NCI-H2029 (cell line): ENCODE measurements at regions not wholly inside any gene's neighbourhood (a gene's known extent, or its start where the extent isn't known, plus 50 kb on each side); places are given as distances from the start of the nearest gene placed in this dataset.

ENCODE experiments used
- DNase-seq: peaks from one replicate; lab custom pipeline; 2025; lab: John Stamatoyannopoulos, UW

DNA sequence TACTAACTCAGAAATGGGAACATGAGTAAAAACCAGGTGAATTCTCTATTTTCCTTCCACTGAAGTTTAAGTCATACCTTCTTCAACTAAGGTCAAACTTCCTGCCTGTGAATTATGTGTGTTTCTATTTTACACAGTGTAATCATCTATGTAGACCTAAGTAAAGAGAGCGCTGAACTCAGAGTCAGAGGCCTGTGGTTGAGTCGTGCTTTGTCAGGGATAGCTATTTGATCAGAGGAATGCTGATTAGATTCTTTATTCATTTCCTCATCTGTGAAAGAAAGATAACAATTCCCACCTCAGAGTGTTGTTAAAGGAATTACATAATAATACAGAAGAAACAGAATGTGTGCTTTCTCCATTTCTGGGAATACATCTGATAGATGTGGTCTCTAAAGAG lies 654.1 kb downstream of the STIM2 start:
- no peak for DNase-seq

DNA sequence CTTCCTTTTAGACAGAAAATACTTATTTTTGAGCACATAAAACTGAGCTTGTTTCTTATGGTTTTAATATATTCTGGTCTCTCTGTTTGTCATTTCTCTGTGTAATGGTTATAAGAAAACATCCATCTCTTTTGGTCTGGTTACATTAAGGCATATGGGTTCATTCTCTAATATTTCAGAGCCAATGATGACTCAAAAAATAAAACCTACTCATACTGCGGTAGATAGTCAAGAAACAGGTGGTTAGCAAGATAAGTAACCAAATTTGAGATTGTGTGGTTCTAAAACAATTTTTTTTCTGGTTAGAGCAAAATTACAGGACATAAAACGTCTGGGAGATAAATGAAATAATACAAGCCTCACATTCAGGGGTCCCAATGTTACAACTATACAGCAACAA lies 654.5 kb downstream of the STIM2 start:
- DNase-seq = no peak

DNA sequence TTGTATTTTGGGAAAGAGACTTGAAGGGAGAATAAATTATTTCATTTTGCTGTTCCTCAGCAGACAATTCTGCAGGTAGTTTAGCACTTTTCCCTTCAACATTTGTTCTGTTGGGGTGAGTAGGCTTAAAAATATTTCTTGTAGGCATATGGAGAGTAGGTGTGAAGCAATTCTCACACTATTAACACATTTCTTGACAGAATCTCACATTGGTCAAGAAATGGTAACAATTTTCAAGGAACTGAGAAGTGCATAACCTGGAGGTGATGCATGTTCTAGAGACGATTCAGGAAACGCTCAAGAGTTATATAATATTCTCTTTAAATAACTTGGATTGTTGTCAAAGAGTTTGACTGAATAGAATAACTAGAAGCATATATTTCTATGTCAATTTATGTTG lies 658.2 kb downstream of the STIM2 start:
- DNase-seq = no peak

DNA sequence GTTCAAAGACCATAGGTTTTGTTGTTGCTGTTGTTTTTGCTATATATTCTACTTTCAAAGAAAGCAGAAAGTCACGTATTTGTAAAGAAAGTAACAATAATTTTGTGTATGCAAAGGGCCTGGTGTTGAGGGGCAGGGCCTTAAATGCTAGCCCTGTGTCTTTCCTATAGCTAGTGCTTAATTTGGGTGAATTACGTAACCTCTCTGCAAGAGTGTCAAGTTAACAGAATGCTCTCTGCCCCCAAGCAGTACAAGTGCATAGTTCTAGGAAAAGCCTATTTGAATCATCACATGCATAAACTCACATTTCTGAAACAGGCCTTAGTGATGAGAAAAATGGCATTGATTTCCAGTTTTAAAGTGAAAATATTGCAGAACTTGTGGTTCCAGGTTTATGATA lies 663.6 kb downstream of the STIM2 start:
- no peak for DNase-seq

DNA sequence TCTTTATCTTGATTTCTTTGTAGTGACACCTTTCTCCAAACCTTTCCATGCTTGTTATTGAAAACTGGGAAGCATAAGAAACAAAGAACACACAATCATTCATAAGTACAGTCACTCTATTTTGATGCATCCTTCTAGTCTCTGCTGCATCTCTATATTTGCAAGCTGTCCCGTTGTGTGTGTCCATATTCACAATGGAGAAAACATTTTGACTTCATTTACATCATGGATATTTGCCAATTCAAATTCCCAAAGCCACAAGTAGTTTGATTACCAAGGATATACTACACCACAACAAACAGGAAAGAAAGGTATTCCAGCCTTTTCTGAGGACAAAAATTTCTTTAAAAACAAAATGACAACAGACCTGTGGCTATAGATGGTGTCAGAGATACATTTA lies 673.8 kb downstream of the STIM2 start:
- no peak for DNase-seq

DNA sequence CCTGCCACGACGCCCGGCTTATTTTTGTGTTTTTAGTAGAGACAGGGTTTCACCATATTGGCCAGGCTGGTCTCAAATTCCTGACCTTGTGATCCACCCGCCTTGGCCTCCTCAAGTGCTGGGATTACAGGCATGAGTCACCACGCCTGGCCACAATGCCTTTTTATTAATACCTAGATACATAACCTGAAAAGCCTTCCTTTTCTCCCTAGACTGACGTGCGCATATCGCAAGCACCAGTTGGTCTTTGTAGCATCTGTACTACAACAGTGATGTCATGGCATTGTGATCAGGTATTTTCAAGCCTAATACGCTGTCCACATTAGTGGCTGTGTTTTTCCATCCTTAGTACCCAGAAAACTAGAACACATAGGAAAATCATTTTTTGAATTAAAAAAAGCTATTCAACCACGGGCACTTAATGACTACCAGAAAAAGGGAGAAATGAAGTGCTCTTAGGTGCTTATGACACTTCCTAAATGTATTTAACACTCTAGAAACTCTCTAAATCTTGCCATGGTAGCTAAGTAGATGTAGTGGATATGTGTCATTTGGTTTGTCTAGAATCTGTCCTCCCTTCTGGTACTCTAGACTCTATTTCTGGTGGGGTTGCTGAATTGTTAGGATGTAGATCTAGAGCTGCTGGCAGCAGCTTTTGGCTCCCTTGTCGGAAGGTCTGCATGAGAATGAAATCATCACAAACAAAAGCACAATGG lies 707.8 kb downstream of the STIM2 start:
- DNase-seq = no peak

DNA sequence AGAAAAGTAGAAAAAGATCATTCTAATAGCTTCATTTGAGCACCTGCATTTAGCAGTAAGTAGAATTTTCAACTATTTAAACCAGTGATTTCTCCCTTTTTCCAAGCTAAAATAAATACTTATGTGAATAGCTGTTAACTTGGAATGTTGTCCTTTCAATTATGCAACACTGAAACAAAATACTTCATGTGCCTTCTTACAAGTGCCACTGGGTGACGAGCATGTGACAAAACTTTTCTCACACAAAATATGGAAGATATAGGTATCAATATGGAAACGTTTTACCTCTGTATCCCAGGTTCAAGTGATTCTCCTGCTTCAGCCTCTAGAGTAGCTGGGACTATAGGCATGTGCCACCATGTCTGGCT lies 708.3 kb downstream of the STIM2 start:
- no peak for DNase-seq

DNA sequence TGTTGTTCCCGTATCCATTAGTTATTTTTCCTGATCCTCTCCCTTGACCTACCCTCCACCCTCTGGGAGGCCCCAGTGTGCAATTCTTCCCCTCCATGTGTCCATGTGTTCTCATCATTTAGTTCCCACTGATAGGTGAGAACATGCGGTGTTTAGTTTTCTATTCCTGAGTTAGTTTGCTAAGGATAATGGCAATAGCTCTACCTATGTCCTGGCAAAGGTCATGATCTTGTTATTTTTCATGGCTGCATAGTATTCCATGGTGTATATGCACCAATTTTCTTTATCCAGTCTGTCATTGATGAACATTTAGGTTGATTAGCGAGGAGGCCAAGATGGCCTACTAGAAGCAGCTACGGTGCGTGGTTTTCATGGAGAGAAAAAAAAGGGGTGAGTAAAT lies 714.1 kb downstream of the STIM2 start:
- no peak for DNase-seq

DNA sequence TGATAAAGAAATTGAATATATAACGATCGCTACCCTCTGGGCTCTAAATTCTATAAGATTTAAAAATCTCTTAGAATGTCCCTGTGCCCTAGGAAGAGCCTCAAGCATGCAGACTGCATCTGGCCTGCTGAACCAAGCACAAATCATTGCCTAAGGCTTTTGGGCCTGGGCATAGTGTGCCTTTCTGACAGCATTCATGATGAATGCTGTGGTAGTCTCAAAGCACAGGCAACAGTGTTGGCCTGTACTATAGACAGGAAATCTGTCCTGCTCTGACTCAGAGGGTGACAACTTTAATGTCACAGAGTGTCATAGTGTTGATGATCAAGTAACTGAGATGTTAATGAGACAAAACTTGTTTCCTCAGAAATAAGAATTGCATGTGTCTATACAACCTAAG lies 717.3 kb downstream of the STIM2 start:
- no peak for DNase-seq

DNA sequence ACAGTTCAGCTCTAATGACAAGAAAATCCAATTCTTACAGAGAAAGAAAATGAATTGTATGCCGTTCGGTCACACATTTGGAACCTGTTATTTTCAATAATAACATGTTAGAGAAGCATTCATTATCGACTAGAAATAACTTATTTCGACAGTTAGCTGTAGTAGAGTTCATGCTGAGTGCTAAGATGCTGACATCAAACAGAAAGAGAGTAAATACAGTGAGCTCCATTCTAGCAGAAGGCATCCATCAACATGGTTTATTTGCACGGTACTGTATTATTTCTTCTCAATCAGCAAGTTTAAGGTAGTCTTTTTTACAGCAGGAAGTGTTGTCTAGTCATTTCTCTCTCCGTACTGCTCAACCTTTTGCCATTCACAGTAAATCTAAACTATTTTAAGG lies 732.1 kb downstream of the STIM2 start:
- DNase-seq = no peak

DNA sequence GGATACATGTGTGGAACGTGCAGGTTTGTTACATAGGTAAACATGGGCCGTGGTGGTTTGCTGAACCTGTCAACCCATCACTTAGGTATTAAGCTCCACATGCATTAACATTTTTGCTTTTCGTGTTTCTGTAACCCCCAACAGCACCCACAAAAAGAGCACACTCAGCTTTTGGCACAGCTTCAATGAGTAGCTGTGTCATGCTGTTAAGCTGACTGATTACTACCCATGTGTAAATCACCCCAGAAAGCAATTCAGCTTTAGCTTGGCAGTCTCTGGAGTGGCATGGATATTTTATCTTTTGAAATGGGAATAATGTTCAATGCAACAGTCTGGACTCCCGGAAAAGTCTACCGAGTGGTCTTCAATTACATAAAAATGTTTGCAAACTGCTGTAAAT lies 734.3 kb downstream of the STIM2 start:
- no peak for DNase-seq

DNA sequence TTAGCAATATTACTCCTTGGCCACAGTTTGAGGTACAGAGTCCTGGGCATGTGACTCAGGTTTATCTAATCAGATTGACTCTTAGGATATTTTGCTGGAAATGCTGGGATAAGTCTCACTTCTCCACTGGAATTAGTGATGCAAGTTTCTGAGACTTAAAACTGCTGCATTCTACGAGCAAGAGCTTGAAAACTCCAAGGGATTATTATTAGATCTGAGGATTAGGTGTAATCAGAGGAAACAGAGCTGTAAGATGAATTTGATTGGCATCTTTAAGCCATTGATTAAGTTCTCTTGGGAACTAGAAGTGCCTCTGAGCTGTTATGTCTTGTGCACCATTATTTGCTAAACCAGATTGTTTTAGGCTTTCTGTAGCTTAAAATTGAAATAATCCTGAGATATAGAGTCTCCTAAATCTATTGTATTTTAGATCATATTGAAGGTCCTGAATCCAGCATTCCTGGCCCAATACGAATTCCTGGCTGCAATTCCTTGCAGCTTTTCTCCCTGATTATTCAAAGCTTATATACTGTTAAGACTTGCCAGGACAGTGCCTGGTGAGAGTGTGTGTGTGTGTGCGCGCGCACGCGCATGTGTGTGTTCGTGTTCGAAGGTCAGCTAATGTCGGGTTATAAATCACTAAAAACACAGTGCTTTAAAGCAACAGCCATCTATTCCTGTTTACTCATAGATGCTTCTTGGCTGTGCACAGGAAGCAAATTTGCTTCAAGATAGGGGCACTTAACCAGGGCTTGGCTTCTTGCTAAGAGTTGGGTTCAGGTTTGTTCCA lies 735.1 kb downstream of the STIM2 start:
- no peak for DNase-seq

DNA sequence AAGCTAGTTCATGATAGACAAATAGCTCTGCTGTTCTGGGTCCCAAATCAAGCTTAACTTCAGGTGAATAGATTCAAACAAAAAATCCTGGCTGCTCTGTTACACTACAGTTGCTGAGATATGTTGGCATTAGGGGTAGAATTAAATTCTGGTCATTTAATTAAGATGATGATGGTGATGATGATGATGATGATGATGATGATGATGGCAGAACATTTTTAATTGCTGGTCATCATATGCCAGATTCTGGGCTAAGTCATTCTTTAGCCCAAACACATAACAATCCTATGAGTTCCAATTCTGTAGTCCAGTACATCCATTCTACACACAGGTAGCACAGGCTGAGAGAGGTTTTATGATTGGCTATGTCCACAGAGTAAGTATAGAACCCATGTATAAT lies 741.5 kb downstream of the STIM2 start:
- no peak for DNase-seq

DNA sequence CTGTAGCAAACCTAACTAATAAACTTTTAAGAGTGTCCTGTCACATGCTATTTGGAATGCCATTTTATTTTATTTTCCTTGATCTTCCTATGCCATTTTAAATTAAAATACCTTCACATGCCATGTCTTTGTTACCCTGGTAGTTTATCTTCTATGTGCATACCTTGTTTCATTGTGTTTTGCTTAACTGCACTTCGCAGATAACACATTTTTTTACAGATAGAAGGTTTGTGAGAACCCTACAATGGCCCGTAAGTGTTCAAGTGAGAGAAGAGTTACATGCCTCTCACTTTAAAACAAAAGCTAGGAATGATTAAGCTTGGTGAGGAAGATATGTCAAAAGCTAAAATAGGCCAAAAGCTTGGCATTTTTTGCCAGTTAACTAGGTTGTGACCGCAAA lies 744.1 kb downstream of the STIM2 start:
- DNase-seq = no peak

DNA sequence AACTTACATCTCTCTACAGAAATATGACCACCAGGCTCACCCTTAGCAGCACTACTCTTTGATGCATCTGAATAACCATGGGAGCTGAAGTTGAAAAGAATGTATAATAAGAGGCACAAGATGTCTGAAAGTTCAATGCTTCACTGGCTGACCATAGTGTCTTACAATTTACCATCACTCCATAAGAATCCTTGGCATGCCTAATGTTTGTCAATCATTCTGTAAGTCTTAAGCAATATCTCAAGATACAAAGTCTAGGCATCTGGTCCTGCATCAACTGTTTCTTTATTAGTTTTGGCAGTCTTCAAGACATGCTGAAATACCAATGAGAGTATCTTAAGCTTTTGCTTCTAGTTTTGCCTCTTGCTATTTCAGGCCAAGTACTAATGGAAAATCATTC lies 755.5 kb downstream of the STIM2 start:
- DNase-seq = no peak

DNA sequence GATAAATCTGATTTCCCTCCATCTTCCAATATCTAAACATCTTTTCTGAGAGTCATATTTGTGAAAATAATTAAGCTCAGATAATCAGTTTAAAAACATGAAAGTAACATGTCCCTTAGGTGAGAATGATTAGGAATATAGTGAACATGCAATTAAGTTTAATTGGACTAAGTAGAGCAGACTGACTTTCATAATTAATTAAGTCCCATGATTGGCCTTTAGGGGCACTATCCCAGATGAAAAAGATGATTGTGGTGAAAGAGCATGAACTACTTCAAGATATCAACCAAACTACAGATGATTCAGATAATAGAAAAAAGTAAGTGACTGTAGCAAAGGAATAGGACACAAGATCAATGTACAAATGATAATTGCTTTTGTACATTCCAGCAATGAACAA lies 758.8 kb downstream of the STIM2 start:
- no peak for DNase-seq

DNA sequence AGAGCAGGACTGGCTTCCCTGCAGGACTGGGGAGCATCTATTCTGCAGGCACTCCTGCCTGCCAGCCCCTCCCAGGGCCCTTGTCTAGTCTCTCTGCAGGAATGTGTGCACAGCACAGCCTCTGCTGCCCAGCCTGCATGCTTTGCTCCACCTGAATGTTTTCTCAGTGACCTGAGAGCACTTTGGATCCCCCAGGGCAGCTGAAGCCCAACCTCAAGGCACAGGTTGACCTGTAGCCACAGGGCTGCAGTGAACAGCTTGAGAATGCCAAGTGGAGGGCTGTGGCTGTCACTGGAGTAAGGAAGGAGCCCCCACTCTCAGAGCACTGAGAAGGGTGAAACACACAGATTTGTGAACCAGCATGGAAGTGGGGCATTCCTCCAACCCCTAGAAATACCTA lies 760.2 kb downstream of the STIM2 start:
- DNase-seq = no peak

DNA sequence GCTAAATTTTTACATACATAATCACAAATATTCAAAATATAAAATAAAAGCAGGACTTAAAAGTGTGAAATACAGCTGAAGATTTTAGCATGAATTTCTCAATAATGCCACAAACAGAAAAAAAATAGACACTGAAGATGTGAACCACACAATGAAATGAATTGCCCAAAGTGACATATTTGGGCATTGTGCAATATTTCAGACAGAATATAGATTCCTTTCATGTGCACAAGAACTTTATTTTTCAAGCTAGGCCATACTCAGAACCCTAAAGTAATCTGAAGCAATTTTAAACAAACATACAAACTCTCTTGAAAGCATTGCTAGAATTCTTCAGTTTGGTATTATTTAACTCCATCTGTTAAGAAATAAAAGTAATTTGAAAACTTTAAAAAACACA lies 764.1 kb downstream of the STIM2 start:
- DNase-seq = no peak

DNA sequence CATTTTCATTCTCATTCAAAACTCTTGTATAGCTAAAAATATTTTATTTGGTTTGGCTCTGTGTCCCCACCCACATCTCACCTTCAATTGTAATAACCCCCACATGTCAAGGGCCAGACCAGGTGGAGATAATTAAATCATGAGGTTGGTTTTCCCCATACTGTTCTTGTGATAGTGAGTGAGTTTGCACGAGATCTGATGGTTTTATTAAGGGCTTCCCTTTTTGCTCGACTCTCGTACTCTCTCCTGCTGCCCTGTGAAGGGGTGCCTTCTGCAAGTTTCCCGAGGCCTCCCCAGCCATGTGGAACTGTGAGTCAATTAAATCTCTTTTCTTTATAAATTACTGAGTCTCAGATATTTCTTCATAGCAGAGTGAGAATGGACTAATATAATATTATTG lies 768.0 kb downstream of the STIM2 start:
- no peak for DNase-seq

DNA sequence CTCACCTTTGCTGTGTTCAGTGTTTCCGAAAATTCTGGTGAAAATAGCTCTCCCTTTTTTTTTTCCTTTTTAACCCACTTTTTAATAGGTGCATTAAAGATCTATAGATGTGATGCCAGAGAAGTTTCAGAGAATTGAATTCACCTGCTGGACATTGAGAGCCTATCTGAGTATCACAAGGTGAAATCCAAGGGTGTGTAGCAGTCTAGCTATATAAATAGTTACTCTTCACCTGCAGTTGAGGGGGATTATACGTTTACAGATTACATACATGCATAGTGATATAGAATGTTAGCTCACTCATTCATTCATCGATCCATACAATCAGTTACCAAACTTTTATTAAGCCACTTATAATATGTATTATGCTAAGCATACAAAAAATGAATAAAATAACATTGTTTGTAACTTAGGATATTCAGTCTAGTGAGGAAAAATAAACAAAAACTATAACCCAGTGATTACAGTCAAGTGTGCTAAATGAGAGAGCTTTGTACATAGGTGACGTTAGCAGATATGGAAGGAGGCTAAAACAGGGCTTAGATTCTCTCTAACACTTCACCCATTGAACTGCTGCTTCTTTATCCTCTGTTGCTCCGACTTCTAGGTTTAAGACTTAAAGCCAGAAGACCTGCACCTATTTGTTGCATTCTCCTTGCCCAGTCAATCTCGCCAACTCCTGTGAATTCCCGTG lies 769.0 kb downstream of the STIM2 start:
- no peak for DNase-seq

DNA sequence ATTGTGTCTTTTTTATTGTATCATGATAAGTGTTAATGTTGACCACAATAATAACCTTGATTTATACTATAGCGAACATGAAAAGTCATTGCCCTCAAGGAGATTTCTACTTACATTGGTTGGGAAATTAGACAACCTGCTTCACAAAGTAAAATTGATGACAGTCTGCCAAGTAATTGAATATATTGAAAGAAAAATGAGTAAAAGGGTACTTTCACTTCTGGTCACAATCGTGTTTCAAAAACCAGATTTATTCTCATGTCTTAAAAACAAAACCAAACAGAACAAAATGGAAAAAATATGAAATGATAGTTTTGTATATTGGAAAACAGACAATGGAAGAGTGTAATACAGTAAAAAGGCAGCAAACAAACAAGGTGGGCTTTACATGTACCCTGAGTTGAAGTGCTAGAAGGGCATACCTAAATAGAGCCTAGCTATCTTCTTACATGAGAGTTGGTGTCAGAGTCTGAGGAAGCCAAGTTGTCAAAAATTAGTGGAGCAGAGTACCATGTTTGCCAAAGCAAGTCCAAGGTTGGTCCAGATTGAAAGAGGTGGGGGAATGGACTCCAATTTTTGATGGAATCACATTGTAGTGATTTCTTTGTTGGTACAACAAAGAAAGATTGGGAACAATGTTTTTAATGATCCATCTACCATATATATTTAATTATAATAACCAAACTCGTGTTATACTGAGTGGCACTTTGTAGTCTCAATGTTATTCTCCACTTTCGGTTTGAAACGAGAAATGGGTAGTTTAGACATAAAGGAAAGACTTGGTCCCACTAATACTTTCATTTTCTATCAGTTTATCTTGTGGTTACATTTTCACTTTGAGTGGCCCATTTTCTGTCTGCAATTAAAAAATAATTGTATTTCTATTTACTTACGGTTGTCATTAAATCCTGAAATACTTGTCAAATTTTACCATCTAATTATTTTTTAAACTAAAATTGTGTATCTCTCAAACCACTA lies 775.6 kb downstream of the STIM2 start:
- no peak for DNase-seq
